Hepatocyte (in vitro differentiated cells): ENCODE measurements at regions not wholly inside any gene's neighbourhood (a gene's known extent, or its start where the extent isn't known, plus 50 kb on each side); places are given as distances from the start of the nearest gene placed in this dataset.

Experiments used
- CTCF ChIP-seq: fragments of 200-600 bp; sonication (generic); IDR thresholded peaks from 2 replicates; pipeline ENCODE4 v1.5.1; 2016; ENCODE audit warnings: antibody characterized with exemption, mild to moderate bottlenecking; ENCODE audit not compliant: poor library complexity
- EZH2 ChIP-seq: fragments of 200-600 bp; sonication (generic); IDR thresholded peaks from 2 replicates; pipeline ENCODE4 v1.6.1; 2016; ENCODE audit warnings: antibody characterized with exemption, mild to moderate bottlenecking, borderline replicate concordance

- TF ChIP-seq CTCF (no peak), EZH2 (no peak)
Measured at GRCh38 chr1:157352216-157352615, 200.1 kb downstream of the FCRL5 start.
